ENCODE measurements at regions not wholly inside any gene's neighbourhood (a gene's known extent, or its start where the extent isn't known, plus 50 kb on each side); places are given as distances from the start of the nearest gene placed in this dataset.

DNA sequence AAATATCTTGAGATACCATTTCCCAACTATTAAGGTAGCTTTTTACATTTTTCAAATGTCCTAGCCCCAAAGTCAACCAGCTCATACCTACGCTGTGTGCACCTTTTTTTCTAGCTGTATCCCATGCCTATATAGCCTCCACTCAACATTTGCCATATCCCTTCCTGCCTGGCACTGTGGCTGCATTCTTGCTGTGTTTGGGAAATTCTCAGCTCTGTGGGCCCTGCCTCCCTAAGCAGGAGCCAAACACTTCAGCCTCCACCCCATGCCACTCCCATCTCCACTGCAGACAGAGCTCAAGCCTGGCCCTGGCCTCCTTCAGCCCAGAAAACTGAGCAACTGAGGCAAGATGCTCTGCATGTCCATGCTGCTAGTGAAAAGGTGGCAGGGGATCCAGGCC lies 141.3 kb downstream of the RAB11FIP2 start:
- no peak for TF ChIP-seq POLR2AphosphoS5 (IDR thresholded peaks at IDR 0.05; ENCODE audit: borderline replicate concordance, low read depth, low read length)
- TF ChIP-seq EZH2 (IDR thresholded peaks at IDR 0.05): no peak
